Thyroid gland (tissue), 4 donors: ENCODE measurements at regions not wholly inside any gene's neighbourhood (a gene's known extent, or its start where the extent isn't known, plus 50 kb on each side); places are given as distances from the start of the nearest gene placed in this dataset.

Source experiments
- POLR2A ChIP-seq, 2 donors: fragments of 450-650 bp; IDR thresholded peaks; one replicate each; pipeline ENCODE4 v1.6.1; 2017; ENCODE audit warnings: antibody characterized with exemption in 2 of 2, mild to moderate bottlenecking in 2 of 2, moderate library complexity in 1 of 2
- TF ChIP-seq, protein P1 (sequence below), 6 experiments: fragments of 200-600 bp in 3 of 6; fragments of 450-650 bp in 3 of 6; sonication (generic) in 3 of 6; IDR thresholded peaks; one replicate each; pipeline ENCODE4 v1.5.1; 2016 to 2019; ENCODE audit warnings: antibody characterized with exemption in 6 of 6, mild to moderate bottlenecking in 2 of 6, inconsistent platforms in 1 of 6, moderate library complexity in 1 of 6

DNA sequence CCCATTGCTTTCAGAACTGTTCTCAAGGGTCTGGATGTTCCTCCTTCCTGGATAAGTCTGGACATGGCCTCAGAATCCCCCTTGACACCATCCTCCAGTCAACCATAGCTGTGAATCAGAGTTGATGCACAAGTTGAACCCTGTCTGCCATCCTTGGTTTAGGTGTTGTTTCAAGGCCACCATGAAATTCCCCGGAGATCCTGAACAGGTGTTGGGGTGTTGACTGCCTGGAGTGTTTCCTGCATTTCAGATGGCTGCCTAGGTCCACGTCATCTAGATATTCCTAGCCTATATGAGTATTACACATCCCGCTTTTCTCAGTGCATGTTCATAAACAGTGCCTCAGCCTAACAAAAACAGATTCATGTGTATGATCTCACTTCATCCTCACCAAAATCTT lies 86.7 kb upstream of the PWP1 start:
- TF ChIP-seq, protein P1, sequence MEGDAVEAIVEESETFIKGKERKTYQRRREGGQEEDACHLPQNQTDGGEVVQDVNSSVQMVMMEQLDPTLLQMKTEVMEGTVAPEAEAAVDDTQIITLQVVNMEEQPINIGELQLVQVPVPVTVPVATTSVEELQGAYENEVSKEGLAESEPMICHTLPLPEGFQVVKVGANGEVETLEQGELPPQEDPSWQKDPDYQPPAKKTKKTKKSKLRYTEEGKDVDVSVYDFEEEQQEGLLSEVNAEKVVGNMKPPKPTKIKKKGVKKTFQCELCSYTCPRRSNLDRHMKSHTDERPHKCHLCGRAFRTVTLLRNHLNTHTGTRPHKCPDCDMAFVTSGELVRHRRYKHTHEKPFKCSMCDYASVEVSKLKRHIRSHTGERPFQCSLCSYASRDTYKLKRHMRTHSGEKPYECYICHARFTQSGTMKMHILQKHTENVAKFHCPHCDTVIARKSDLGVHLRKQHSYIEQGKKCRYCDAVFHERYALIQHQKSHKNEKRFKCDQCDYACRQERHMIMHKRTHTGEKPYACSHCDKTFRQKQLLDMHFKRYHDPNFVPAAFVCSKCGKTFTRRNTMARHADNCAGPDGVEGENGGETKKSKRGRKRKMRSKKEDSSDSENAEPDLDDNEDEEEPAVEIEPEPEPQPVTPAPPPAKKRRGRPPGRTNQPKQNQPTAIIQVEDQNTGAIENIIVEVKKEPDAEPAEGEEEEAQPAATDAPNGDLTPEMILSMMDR (IDR thresholded peaks at IDR 0.05), result no peak
- no peak for TF ChIP-seq POLR2A (IDR thresholded peaks at IDR 0.05)
